HCT116 (cell line): ENCODE measurements at regions not wholly inside any gene's neighbourhood (a gene's known extent, or its start where the extent isn't known, plus 50 kb on each side); places are given as distances from the start of the nearest gene placed in this dataset.

Experiments used
- POLR2A ChIP-seq: IDR thresholded peaks from 2 replicates; pipeline ENCODE4 v1.7.0; 2011; ENCODE audit warnings: borderline replicate concordance; ENCODE audit not compliant: insufficient read depth, insufficient read length; ENCODE audit errors: extremely low read depth
- TF ChIP-seq, protein P1 (sequence below), 3 experiments: fragments of 200-600 bp in 1 of 3; sonication (generic) in 1 of 3; IDR thresholded peaks in 2 of 3; conservative IDR thresholded peaks in 1 of 3; 2 replicates each; pipeline ENCODE4 v1.5.1; 2012 to 2017; ENCODE audit warnings: low read depth in 2 of 3, low read length in 2 of 3, antibody characterized with exemption in 1 of 3, borderline replicate concordance in 1 of 3, control low read depth in 1 of 3, mild to moderate bottlenecking in 1 of 3, mixed read lengths in 1 of 3, mixed run types in 1 of 3, moderate library complexity in 1 of 3; ENCODE audit not compliant: insufficient read depth in 1 of 3

DNA sequence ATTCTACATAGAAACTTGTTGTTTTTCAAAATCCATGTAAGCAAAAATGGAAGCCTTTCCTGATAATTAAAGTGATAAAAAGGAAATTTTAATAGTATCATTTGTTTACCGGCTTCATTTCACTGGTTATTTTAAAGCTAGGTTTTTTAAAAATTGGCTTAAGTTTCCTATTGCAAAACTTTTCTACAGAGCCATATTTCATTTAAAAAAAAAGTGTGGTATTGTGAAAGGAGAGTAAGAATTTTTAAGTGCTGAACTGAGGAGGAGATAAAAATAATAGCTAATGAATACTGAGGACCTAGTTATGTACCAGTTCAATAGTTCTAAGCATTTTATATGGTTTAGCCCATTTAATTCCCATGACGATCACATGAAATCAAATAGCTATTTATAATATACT is 172.2 kb upstream of the COL1A2 start:
- TF ChIP-seq POLR2A: no peak
- TF ChIP-seq, protein P1, sequence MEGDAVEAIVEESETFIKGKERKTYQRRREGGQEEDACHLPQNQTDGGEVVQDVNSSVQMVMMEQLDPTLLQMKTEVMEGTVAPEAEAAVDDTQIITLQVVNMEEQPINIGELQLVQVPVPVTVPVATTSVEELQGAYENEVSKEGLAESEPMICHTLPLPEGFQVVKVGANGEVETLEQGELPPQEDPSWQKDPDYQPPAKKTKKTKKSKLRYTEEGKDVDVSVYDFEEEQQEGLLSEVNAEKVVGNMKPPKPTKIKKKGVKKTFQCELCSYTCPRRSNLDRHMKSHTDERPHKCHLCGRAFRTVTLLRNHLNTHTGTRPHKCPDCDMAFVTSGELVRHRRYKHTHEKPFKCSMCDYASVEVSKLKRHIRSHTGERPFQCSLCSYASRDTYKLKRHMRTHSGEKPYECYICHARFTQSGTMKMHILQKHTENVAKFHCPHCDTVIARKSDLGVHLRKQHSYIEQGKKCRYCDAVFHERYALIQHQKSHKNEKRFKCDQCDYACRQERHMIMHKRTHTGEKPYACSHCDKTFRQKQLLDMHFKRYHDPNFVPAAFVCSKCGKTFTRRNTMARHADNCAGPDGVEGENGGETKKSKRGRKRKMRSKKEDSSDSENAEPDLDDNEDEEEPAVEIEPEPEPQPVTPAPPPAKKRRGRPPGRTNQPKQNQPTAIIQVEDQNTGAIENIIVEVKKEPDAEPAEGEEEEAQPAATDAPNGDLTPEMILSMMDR (IDR thresholded peaks at IDR 0.05 in 2 of 3, conservative IDR thresholded peaks at IDR 0.05 in 1 of 3; ENCODE audit: borderline replicate concordance in 1 of 3, insufficient read depth in 1 of 3, low read depth in 2 of 3, low read length in 2 of 3): no peak
